22Rv1 (cell line): ENCODE measurements at regions not wholly inside any gene's neighbourhood (a gene's known extent, or its start where the extent isn't known, plus 50 kb on each side); places are given as distances from the start of the nearest gene placed in this dataset.
"Not testable (repeated sequence)": the region's sequence is repeated elsewhere in the genome, so short reads cannot be mapped to it uniquely, and the experiment has no call there.

Experiments used
- ZFX ChIP-seq: fragments of 450-650 bp; IDR thresholded peaks from 2 replicates; pipeline ENCODE4 v1.6.1; 2017; ENCODE audit warnings: antibody characterized with exemption, borderline replicate concordance
- TF ChIP-seq, protein P1 (sequence below): fragments of 450-650 bp; IDR thresholded peaks from 2 replicates; pipeline ENCODE4 v1.5.1; 2017; ENCODE audit warnings: mild to moderate bottlenecking

DNA sequence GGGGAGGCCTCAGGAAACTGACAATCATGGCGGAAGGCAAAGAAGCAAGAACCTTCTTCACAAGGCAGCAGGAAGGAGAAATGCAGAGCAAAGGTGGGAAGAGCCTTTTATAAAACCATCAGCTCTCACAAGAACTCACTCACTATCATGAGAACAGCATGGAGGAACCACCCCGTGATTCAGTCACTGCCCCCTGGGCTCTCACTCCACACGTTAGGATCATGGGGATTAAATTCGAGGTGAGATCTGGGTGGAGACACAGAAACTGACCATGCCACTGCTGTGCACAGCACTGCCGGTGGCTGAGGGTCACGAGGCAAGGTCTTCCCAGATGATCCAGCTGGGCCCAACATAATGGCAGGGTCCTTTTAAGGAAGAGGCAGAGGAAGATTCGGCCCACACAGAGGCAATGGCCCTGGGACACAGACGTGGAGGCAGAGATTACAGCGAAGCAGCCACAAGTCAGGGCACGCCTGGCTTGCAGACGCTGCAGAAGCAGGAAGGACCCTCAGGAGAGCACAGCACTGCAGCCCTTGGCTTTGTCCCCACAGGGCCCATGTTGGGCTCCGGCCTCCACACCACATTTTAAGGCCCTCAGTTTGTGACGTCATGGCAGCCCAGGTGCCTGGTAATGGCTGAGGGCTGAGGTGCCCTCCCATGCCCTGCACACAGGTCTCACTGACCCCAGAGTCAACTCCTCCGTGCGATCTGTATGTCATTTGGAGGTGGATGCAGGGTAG, 160.8 kb downstream of the LAT start:
- TF ChIP-seq, protein P1, sequence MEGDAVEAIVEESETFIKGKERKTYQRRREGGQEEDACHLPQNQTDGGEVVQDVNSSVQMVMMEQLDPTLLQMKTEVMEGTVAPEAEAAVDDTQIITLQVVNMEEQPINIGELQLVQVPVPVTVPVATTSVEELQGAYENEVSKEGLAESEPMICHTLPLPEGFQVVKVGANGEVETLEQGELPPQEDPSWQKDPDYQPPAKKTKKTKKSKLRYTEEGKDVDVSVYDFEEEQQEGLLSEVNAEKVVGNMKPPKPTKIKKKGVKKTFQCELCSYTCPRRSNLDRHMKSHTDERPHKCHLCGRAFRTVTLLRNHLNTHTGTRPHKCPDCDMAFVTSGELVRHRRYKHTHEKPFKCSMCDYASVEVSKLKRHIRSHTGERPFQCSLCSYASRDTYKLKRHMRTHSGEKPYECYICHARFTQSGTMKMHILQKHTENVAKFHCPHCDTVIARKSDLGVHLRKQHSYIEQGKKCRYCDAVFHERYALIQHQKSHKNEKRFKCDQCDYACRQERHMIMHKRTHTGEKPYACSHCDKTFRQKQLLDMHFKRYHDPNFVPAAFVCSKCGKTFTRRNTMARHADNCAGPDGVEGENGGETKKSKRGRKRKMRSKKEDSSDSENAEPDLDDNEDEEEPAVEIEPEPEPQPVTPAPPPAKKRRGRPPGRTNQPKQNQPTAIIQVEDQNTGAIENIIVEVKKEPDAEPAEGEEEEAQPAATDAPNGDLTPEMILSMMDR = not testable (repeated sequence)
- TF ChIP-seq ZFX = not testable (repeated sequence)
